PC-9 (cell line): ENCODE measurements at regions not wholly inside any gene's neighbourhood (a gene's known extent, or its start where the extent isn't known, plus 50 kb on each side); places are given as distances from the start of the nearest gene placed in this dataset.

Source experiments
- BruUV-seq: library from RNA; stranded (reverse); fragments of 400-500 nt; replicated peaks from 2 replicates; lab custom pipeline; 2021; lab: Mats Ljungman, UMichigan
- CTCF ChIA-PET: fragments of 300-600 bp; sonication (Branson Sonifier 250); formaldehyde crosslinking; loops from one replicate; lab custom pipeline; 2022; ENCODE audit warnings: antibody characterized with exemption; lab: Charles Lee
- POLR2A ChIA-PET: fragments of 300-600 bp; sonication (Branson Sonifier 250); formaldehyde crosslinking; loops from one replicate; lab custom pipeline; 2022; ENCODE audit warnings: antibody characterized with exemption; ENCODE audit not compliant: unreplicated experiment; lab: Charles Lee
- DNase-seq, 2 experiments: peaks; one replicate each; pipeline versions ENCODE4 v3.0.0 to v3.0.0-alpha.2; 2015 to 2022; ENCODE audit warnings: mixed read lengths in 1 of 2
- H2AFZ ChIP-seq: fragments of 200-600 bp; sonication (generic); 2 replicates; pipeline ENCODE4 v1.8.1; 2017; ENCODE audit warnings: antibody characterized with exemption
- H3F3A ChIP-seq: fragments of 200-600 bp; sonication (generic); 2 replicates; pipeline ENCODE4 v1.8.1; 2017; ENCODE audit warnings: antibody characterized with exemption, mild to moderate bottlenecking, low read depth; ENCODE audit not compliant: insufficient read depth
- H3K27ac ChIP-seq: fragments of 200-600 bp; sonication (generic); 2 replicates; pipeline ENCODE4 v1.6.1; 2016; ENCODE audit warnings: mixed run types
- H3K27me3 ChIP-seq: fragments of 200-600 bp; sonication (generic); 2 replicates; pipeline ENCODE4 v1.6.1; 2016; ENCODE audit warnings: low read depth, mixed run types; ENCODE audit not compliant: insufficient read depth
- H3K36me3 ChIP-seq: fragments of 200-600 bp; sonication (generic); 2 replicates; pipeline ENCODE4 v1.6.1; 2016; ENCODE audit warnings: low read depth, mixed run types
- H3K4me1 ChIP-seq: fragments of 200-600 bp; sonication (generic); replicated peaks from 2 replicates; pipeline ENCODE4 v1.6.1; 2016; ENCODE audit warnings: mixed run types; ENCODE audit not compliant: insufficient read depth
- H3K4me2 ChIP-seq: fragments of 200-600 bp; sonication (generic); 2 replicates; pipeline ENCODE4 v1.6.1; 2017; ENCODE audit warnings: mixed run types
- H3K4me3 ChIP-seq: fragments of 200-600 bp; sonication (generic); 2 replicates; pipeline ENCODE4 v1.6.1; 2016; ENCODE audit warnings: mixed run types
- H3K79me2 ChIP-seq: fragments of 200-600 bp; sonication (generic); 2 replicates; pipeline ENCODE4 v1.6.1; 2017; ENCODE audit warnings: low read depth, mixed run types
- H3K9me2 ChIP-seq: fragments of 200-600 bp; sonication (generic); 2 replicates; pipeline ENCODE4 v1.8.1; 2017; ENCODE audit warnings: mild to moderate bottlenecking; ENCODE audit not compliant: insufficient read depth
- H3K9me3 ChIP-seq: fragments of 200-600 bp; sonication (generic); 2 replicates; pipeline ENCODE4 v1.8.1; 2016; ENCODE audit warnings: low read depth; ENCODE audit not compliant: insufficient read depth
- H4K20me1 ChIP-seq: fragments of 200-600 bp; sonication (generic); 2 replicates; pipeline ENCODE4 v1.8.1; 2017; ENCODE audit not compliant: insufficient read depth
- EZH2 ChIP-seq: fragments of 200-600 bp; sonication (generic); IDR thresholded peaks from 2 replicates; pipeline ENCODE4 v1.8.0; 2017; ENCODE audit warnings: antibody characterized with exemption, low read depth
- intact Hi-C: fragments of 100-400 bp; cut with micrococcal nuclease; formaldehyde crosslinking; loops from one replicate; pipeline ENCODE4 v1.10.0; 2022; ENCODE audit not compliant: unreplicated experiment
- TF ChIP-seq, protein P1 (sequence below): fragments of 200-600 bp; sonication (generic); conservative IDR thresholded peaks from 2 replicates; pipeline ENCODE4 v1.6.1; 2017; ENCODE audit warnings: mixed run types, antibody characterized with exemption, mild to moderate bottlenecking, moderate library complexity

DNA sequence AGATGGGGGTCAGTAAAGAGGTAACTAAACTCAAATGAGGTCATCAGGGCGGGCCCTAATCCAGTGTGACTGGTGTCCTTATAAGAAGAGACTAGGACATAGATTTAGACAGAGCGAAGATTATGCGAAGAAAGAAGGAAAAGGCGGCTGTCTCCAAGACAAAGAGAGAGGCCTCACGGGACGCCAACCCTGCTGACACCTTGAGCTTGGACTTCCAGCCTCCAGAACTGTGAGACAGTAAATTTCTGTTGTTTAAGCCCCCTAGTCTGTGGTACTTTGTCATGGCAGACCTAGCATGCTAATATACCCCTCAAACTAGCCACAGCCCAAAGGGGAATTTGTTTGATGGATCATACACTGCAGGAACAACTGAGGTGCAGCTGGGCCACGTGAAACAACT, 183.0 kb downstream of the ABHD5 start:
- no peak for TF ChIP-seq EZH2
- TF ChIP-seq, protein P1, sequence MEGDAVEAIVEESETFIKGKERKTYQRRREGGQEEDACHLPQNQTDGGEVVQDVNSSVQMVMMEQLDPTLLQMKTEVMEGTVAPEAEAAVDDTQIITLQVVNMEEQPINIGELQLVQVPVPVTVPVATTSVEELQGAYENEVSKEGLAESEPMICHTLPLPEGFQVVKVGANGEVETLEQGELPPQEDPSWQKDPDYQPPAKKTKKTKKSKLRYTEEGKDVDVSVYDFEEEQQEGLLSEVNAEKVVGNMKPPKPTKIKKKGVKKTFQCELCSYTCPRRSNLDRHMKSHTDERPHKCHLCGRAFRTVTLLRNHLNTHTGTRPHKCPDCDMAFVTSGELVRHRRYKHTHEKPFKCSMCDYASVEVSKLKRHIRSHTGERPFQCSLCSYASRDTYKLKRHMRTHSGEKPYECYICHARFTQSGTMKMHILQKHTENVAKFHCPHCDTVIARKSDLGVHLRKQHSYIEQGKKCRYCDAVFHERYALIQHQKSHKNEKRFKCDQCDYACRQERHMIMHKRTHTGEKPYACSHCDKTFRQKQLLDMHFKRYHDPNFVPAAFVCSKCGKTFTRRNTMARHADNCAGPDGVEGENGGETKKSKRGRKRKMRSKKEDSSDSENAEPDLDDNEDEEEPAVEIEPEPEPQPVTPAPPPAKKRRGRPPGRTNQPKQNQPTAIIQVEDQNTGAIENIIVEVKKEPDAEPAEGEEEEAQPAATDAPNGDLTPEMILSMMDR, result no peak
- Histone ChIP-seq H3K27me3 (no peaks in the 10 kb centered on the region), H3F3A (peaks cover 55% of the 10 kb centered on the region), H2AFZ (no peak overlapping the region), H3K4me1 (peaks cover 71% of the 10 kb centered on the region), H3K4me2 (peak overlapping the region; percentile 82), H3K9me2 (no peaks in the 10 kb centered on the region; the same call in 1 of the 2 replicates), H3K79me2 (no peaks in the 10 kb centered on the region), H3K36me3 (no peaks in the 10 kb centered on the region), H3K9me3 (peaks cover 3% of the 10 kb centered on the region; the same call in 1 of the 2 replicates), H4K20me1 (no peaks in the 10 kb centered on the region), H3K27ac (peak overlapping the region; percentile 97), H3K4me3 (peak overlapping the region; percentile 44; the same call in 1 of the 2 replicates)
- CTCF ChIA-PET, result no interaction called here
- POLR2A ChIA-PET, result interaction anchor here (0.6 kb wide), 1 partner anchor 111 kb away, joined by 5 read pairs; no protein-coding TSS in a partner anchor
- no peak for DNase-seq
- BruUV-seq, result TSS peak; percentile 43
- intact Hi-C loops, result loop anchor here (2.0 to 10.0 kb wide), 7 partner anchors 19 to 691 kb away; partner anchors contain the start of gene ABHD5

DNA sequence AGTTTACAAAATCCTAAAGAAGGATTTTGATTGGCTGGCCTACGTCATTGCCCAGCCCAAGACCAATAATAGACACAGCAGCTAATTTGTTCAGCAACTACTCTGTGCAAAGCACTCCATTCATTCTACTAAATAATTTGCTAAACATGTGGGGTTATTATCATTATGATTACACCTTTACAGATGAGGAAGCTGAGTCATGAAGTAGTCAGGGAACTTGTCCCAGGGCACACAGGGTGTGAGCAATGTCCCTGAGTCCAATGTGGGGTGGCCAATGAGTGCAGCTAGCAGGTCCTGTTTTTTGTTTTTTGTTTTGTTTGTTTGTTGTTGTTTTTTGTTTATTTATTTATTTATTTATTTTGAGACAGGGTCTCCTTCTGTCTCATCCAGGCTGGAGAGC, 183.6 kb downstream of the ABHD5 start:
- Histone ChIP-seq H3K4me3 (no peak overlapping the region), H3F3A (peaks cover 52% of the 10 kb centered on the region), H3K36me3 (no peaks in the 10 kb centered on the region), H3K4me2 (peak overlapping the region; percentile 82), H2AFZ (no peak overlapping the region), H3K9me3 (peaks cover under 1% of the 10 kb centered on the region; the same call in 1 of the 2 replicates), H3K9me2 (no peaks in the 10 kb centered on the region; the same call in 1 of the 2 replicates), H3K4me1 (peaks cover 70% of the 10 kb centered on the region), H3K27me3 (no peaks in the 10 kb centered on the region), H3K27ac (peak overlapping the region; percentile 97), H4K20me1 (no peaks in the 10 kb centered on the region), H3K79me2 (no peaks in the 10 kb centered on the region)
- ChIA-PET CTCF (no interaction called here), POLR2A (interaction anchor here (0.6 kb wide), 1 partner anchor 110 kb away, joined by 5 read pairs; no protein-coding TSS in a partner anchor)
- intact Hi-C loops, result loop anchor here (5.0 to 10.0 kb wide), 5 partner anchors 167 to 692 kb away; partner anchors contain the start of gene ABHD5
- no TSS peak for BruUV-seq
- TF ChIP-seq, protein P1, result no peak
- no peak for TF ChIP-seq EZH2
- DNase-seq, result peak in 1 of 2 experiments; percentile 51

DNA sequence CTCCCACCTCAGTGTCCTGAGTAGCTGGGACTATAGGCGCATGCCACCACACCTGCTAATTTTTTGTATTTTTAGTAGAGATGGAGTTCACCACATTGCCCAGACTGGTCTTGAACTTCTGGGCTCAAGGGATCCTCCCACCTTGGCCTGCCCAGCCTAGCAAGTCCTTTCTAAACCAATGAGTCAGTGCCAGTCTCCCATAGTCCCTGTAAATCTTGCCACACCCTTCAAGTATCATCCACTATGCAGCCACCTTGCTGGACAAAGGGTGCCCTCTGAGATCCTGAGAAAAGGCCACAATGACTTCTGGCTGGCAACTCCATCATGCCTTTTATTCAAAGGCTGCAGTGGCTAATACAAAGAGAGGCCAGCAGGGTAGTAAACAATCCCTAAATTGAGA, 184.0 kb downstream of the ABHD5 start:
- ChIA-PET CTCF (no interaction called here), POLR2A (no interaction called here)
- intact Hi-C loops, result loop anchor here (5.0 to 10.0 kb wide), 6 partner anchors 167 to 692 kb away; partner anchors contain the start of gene ABHD5
- Histone ChIP-seq H3K9me2 (no peaks in the 10 kb centered on the region), H3K9me3 (no peaks in the 10 kb centered on the region; the same call in 1 of the 2 replicates), H3K79me2 (no peaks in the 10 kb centered on the region), H3K27me3 (no peaks in the 10 kb centered on the region), H3K4me2 (peak overlapping the region; percentile 82), H3K4me1 (peaks cover 68% of the 10 kb centered on the region), H3K36me3 (no peaks in the 10 kb centered on the region), H3K27ac (peak overlapping the region; percentile 97), H4K20me1 (no peaks in the 10 kb centered on the region), H2AFZ (no peak overlapping the region), H3F3A (peaks cover 47% of the 10 kb centered on the region), H3K4me3 (no peak overlapping the region)
- BruUV-seq, result no TSS peak
- TF ChIP-seq, protein P1, result no peak
- no peak for TF ChIP-seq EZH2
- DNase-seq, result peak in 1 of 2 experiments; percentile 68
